Keratinocyte (primary cell): ENCODE measurements at regions not wholly inside any gene's neighbourhood (a gene's known extent, or its start where the extent isn't known, plus 50 kb on each side); places are given as distances from the start of the nearest gene placed in this dataset.
A peak's percentile ranks its signal among the peaks of the same experiment; 100 is the strongest.

Source experiments
- DNase-seq: peaks from one replicate; pipeline ENCODE4 v3.0.0-alpha.2; 2011; ENCODE audit warnings: low read depth, missing footprints, low spot score
- FAIRE-seq: peaks from 2 replicates; lab custom pipeline; 2011; peaks lifted over from hg19 to GRCh38; lab: Jason Lieb, UNC
- H2AFZ ChIP-seq: 2 replicates; pipeline ENCODE4 v1.6.0; 2012; ENCODE audit warnings: low read length, control low read depth, inconsistent platforms; ENCODE audit not compliant: control insufficient read depth
- H3K27ac ChIP-seq: 2 replicates; pipeline ENCODE4 v1.5.1; 2011; ENCODE audit warnings: low read length; ENCODE audit not compliant: control insufficient read depth, insufficient read depth
- H3K27me3 ChIP-seq: 3 replicates; pipeline ENCODE4 v1.6.0; 2011; ENCODE audit warnings: low read length; ENCODE audit not compliant: control insufficient read depth, insufficient read depth; ENCODE audit errors: extremely low read depth
- H3K36me3 ChIP-seq, 2 experiments: 2 replicates in 1 of 2; 3 replicates in 1 of 2; pipeline ENCODE4 v1.5.1; 2011; ENCODE audit warnings: low read length in 2 of 2, mild to moderate bottlenecking in 1 of 2; ENCODE audit not compliant: control insufficient read depth in 2 of 2, insufficient read depth in 2 of 2; ENCODE audit errors: extremely low read depth in 1 of 2
- H3K4me1 ChIP-seq: 3 replicates; pipeline ENCODE4 v1.5.1; 2011; ENCODE audit warnings: low read length; ENCODE audit not compliant: control insufficient read depth, insufficient read depth; ENCODE audit errors: extremely low read depth
- H3K4me2 ChIP-seq: 3 replicates; pipeline ENCODE4 v1.6.0; 2011; ENCODE audit warnings: low read depth, low read length; ENCODE audit not compliant: control insufficient read depth, insufficient read depth; ENCODE audit errors: extremely low read depth
- H3K4me3 ChIP-seq, 3 experiments: fragments of 200-600 bp in 1 of 3; sonication (generic) in 1 of 3; 2 replicates in 2 of 3; 3 replicates in 1 of 3; pipeline ENCODE4 v1.5.1; 2011 to 2016; ENCODE audit warnings: low read length in 3 of 3, mild to moderate bottlenecking in 3 of 3, control low read depth in 2 of 3, inconsistent platforms in 1 of 3, low read depth in 1 of 3, mixed read lengths in 1 of 3, mixed run types in 1 of 3, moderate library complexity in 1 of 3; ENCODE audit not compliant: control insufficient read depth in 2 of 3, insufficient read depth in 2 of 3; ENCODE audit errors: extremely low read depth in 1 of 3
- H3K79me2 ChIP-seq: 2 replicates; pipeline ENCODE4 v1.6.0; 2012; ENCODE audit warnings: low read length; ENCODE audit not compliant: control insufficient read depth, insufficient read depth
- H3K9ac ChIP-seq: 3 replicates; pipeline ENCODE4 v1.6.0; 2011; ENCODE audit warnings: low read length; ENCODE audit not compliant: control insufficient read depth, insufficient read depth; ENCODE audit errors: extremely low read depth
- H3K9me1 ChIP-seq: 3 replicates; pipeline ENCODE4 v1.6.0; 2011; ENCODE audit warnings: low read length; ENCODE audit not compliant: control insufficient read depth, insufficient read depth; ENCODE audit errors: extremely low read depth
- H3K9me3 ChIP-seq: 2 replicates; pipeline ENCODE4 v1.5.1; 2012; ENCODE audit warnings: low read depth, low read length; ENCODE audit not compliant: control insufficient read depth
- H4K20me1 ChIP-seq: 3 replicates; pipeline ENCODE4 v1.6.0; 2011; ENCODE audit warnings: low read length; ENCODE audit not compliant: control insufficient read depth, insufficient read depth; ENCODE audit errors: extremely low read depth
- CTCF ChIP-seq, 3 experiments: IDR thresholded peaks in 1 of 3; conservative IDR thresholded peaks in 1 of 3; optimal IDR thresholded peaks in 1 of 3; 2 replicates in 2 of 3; 3 replicates in 1 of 3; pipeline versions ENCODE3 to v1.5.1; 2011; ENCODE audit warnings: low read length in 3 of 3, mild to moderate bottlenecking in 3 of 3, moderate library complexity in 2 of 3, control low read depth in 1 of 3, inconsistent platforms in 1 of 3; ENCODE audit not compliant: insufficient read depth in 2 of 3; ENCODE audit errors: extremely low read depth in 1 of 3
- EZH2 ChIP-seq: IDR thresholded peaks from one replicate; pipeline ENCODE4 v1.6.1; 2012; ENCODE audit warnings: inconsistent platforms, mild to moderate bottlenecking, low read length, moderate library complexity
- dilution Hi-C: fragments of 300-500 bp; cut with MboI; formaldehyde crosslinking; loops from one replicate; pipeline ENCODE4 v1.7.0; 2020; ENCODE audit warnings: low sequenced_read_pairs; ENCODE audit not compliant: extremely low pct_ligation_motif_present

GRCh38 chr6:113414511-113414910, 442.6 kb upstream of the MARCKS start:
- H3K36me3 ChIP-seq: no peaks in the 10 kb centered on the region
- H3K4me2 ChIP-seq: no peak overlapping the region
- no peaks in the 10 kb centered on the region for H3K9me3 ChIP-seq
- no peak overlapping the region for H2AFZ ChIP-seq
- H3K9me1 ChIP-seq: no peaks in the 10 kb centered on the region
- H3K27ac ChIP-seq: no peak overlapping the region
- H3K4me1 ChIP-seq: peaks cover 17% of the 10 kb centered on the region
- DNase-seq (no peak), FAIRE-seq (peak; percentile 94)
- H3K9ac ChIP-seq: no peak overlapping the region
- no peaks in the 10 kb centered on the region for H3K79me2 ChIP-seq
- H4K20me1 ChIP-seq: no peaks in the 10 kb centered on the region
- peak; percentile 44 to 75 (median 62) for TF ChIP-seq CTCF (optimal IDR thresholded peaks at IDR 0.05 in 1 of 3, IDR thresholded peaks at IDR 0.05 in 1 of 3, conservative IDR thresholded peaks at IDR 0.05 in 1 of 3; ENCODE audit: extremely low read depth in 1 of 3, insufficient read depth in 2 of 3, low read length in 3 of 3)
- TF ChIP-seq EZH2: no peak
- H3K4me3 ChIP-seq: no peak overlapping the region
- H3K27me3 ChIP-seq: no peaks in the 10 kb centered on the region
- dilution Hi-C loops: no loop called here

- no peak for TF ChIP-seq EZH2
- no peak for TF ChIP-seq CTCF (optimal IDR thresholded peaks at IDR 0.05 in 1 of 3, IDR thresholded peaks at IDR 0.05 in 1 of 3, conservative IDR thresholded peaks at IDR 0.05 in 1 of 3; ENCODE audit: extremely low read depth in 1 of 3, insufficient read depth in 2 of 3, low read length in 3 of 3)
- H3K27ac ChIP-seq: no peak overlapping the region
- DNase-seq: no peak
- H3K4me3 ChIP-seq: no peak overlapping the region
- H3K27me3 ChIP-seq: no peaks in the 10 kb centered on the region
- H3K9me1 ChIP-seq: no peaks in the 10 kb centered on the region
- no peak overlapping the region for H3K9ac ChIP-seq
- no peaks in the 10 kb centered on the region for H3K36me3 ChIP-seq
- H3K4me2 ChIP-seq: no peak overlapping the region
- FAIRE-seq: no peak
- H3K4me1 ChIP-seq: peaks cover 12% of the 10 kb centered on the region
- H3K9me3 ChIP-seq: no peaks in the 10 kb centered on the region
- dilution Hi-C loops: no loop called here
- no peaks in the 10 kb centered on the region for H4K20me1 ChIP-seq
- H2AFZ ChIP-seq: no peak overlapping the region
- no peaks in the 10 kb centered on the region for H3K79me2 ChIP-seq
These were observed 441.0 kb upstream of the MARCKS start for GRCh38 chr6:113416170-113416569.
